OCI-LY7 (cell line): ENCODE measurements at regions not wholly inside any gene's neighbourhood (a gene's known extent, or its start where the extent isn't known, plus 50 kb on each side); places are given as distances from the start of the nearest gene placed in this dataset.

Experiments used
- EZH2phosphoT487 ChIP-seq: fragments of 200-600 bp; sonication (generic); IDR thresholded peaks from 2 replicates; pipeline ENCODE4 v1.6.1; 2018; ENCODE audit warnings: low read depth, borderline replicate concordance, mild to moderate bottlenecking, mixed run types, antibody characterized with exemption, low read length, moderate library complexity, mixed read lengths
- TF ChIP-seq, protein P1 (sequence below): fragments of 200-600 bp; sonication (generic); conservative IDR thresholded peaks from 2 replicates; pipeline ENCODE4 v1.5.1; 2014; ENCODE audit warnings: mild to moderate bottlenecking, antibody characterized with exemption, low read length, moderate library complexity, mixed read lengths

DNA sequence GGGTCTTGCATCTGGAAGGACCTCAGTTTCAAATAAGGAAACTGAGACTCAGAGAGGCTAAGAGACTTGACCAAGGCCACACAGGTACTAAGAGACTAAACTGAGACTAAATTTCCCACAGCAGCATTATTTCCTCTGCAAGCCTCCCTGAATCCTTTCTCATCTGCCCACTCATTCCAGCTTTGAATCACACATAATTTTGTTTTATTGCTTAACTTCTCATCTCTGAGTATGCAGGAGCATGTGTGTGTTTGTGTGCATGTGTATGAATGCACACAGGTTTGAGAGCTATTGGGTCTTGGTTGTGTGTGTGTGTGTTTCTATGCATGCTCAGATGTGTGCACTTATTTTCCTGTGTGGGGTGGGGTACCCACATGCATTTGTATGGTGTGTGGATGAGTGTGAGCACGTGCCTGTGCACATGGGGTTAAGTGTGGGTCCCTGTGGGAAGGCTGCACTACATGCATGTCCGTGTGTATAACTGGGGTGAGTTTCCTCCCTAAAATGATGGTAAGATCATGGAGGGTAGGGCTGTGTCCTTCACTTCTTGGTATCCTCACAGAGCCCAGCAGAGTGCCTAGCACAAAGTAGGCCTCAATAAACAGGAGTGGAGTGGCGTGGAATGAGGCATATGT is 74.4 kb upstream of the ZC3H12A start:
- TF ChIP-seq, protein P1, sequence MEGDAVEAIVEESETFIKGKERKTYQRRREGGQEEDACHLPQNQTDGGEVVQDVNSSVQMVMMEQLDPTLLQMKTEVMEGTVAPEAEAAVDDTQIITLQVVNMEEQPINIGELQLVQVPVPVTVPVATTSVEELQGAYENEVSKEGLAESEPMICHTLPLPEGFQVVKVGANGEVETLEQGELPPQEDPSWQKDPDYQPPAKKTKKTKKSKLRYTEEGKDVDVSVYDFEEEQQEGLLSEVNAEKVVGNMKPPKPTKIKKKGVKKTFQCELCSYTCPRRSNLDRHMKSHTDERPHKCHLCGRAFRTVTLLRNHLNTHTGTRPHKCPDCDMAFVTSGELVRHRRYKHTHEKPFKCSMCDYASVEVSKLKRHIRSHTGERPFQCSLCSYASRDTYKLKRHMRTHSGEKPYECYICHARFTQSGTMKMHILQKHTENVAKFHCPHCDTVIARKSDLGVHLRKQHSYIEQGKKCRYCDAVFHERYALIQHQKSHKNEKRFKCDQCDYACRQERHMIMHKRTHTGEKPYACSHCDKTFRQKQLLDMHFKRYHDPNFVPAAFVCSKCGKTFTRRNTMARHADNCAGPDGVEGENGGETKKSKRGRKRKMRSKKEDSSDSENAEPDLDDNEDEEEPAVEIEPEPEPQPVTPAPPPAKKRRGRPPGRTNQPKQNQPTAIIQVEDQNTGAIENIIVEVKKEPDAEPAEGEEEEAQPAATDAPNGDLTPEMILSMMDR, result no peak
- no peak for TF ChIP-seq EZH2phosphoT487
